HepG2 (cell line): ENCODE measurements at regions not wholly inside any gene's neighbourhood (a gene's known extent, or its start where the extent isn't known, plus 50 kb on each side); places are given as distances from the start of the nearest gene placed in this dataset.

Experiments used
- BCLAF1 ChIP-seq: fragments of 450-650 bp; IDR thresholded peaks from 2 replicates; pipeline ENCODE4 v1.6.1; 2017; ENCODE audit warnings: mild to moderate bottlenecking
- CTCF ChIP-seq: sonication (generic); formaldehyde crosslinking; IDR thresholded peaks from 2 replicates; pipeline ENCODE4 v1.5.0; 2020; ENCODE audit warnings: mild to moderate bottlenecking, missing genetic modification reagents, moderate library complexity
- EP300 ChIP-seq, 3 experiments: sonication (generic) in 1 of 3; formaldehyde crosslinking in 1 of 3; IDR thresholded peaks; 2 replicates each; pipeline versions ENCODE4 v1.5.1 to v1.6.1; 2011 to 2020; ENCODE audit warnings: low read depth in 2 of 3, low read length in 2 of 3, borderline replicate concordance in 1 of 3, improper control_type of control experiment in 1 of 3, mild to moderate bottlenecking in 1 of 3, missing genetic modification reagents in 1 of 3, moderate library complexity in 1 of 3
- PATZ1 ChIP-seq: sonication (generic); formaldehyde crosslinking; IDR thresholded peaks from 2 replicates; pipeline ENCODE4 v1.4.0; 2020; ENCODE audit warnings: missing genetic modification reagents
- PHF21A ChIP-seq: sonication (generic); formaldehyde crosslinking; IDR thresholded peaks from 2 replicates; pipeline ENCODE4 v1.5.0; 2020; ENCODE audit warnings: mild to moderate bottlenecking, missing genetic modification reagents
- POLR2A ChIP-seq, 2 experiments: IDR thresholded peaks; 2 replicates each; pipeline ENCODE4 v1.6.1; 2011; ENCODE audit warnings: low read depth in 2 of 2, low read length in 2 of 2, mild to moderate bottlenecking in 1 of 2, moderate library complexity in 1 of 2; ENCODE audit not compliant: insufficient read depth in 1 of 2
- SMARCE1 ChIP-seq: fragments of 450-650 bp; IDR thresholded peaks from 2 replicates; pipeline ENCODE4 v1.6.1; 2017; ENCODE audit warnings: borderline replicate concordance
- TCF7L2 ChIP-seq: IDR thresholded peaks from 2 replicates; pipeline ENCODE4 v1.6.1; 2011; ENCODE audit warnings: mild to moderate bottlenecking, low read depth, low read length, moderate library complexity
- TP53 ChIP-seq: sonication (generic); formaldehyde crosslinking; conservative IDR thresholded peaks from 2 replicates; pipeline ENCODE4 v1.4.0; 2020; ENCODE audit warnings: missing genetic modification reagents
- ZBTB43 ChIP-seq: sonication (generic); formaldehyde crosslinking; conservative IDR thresholded peaks from 2 replicates; pipeline ENCODE4 v1.4.0; 2020; ENCODE audit warnings: missing genetic modification reagents
- ZBTB49 ChIP-seq: sonication (generic); formaldehyde crosslinking; IDR thresholded peaks from 2 replicates; pipeline ENCODE4 v1.4.0; 2020; ENCODE audit warnings: missing genetic modification reagents, borderline replicate concordance
- ZNF276 ChIP-seq: sonication (generic); formaldehyde crosslinking; IDR thresholded peaks from 2 replicates; pipeline ENCODE4 v1.4.0; 2020; ENCODE audit warnings: mild to moderate bottlenecking, low read depth, missing genetic modification reagents
- ZNF580 ChIP-seq: IDR thresholded peaks from 2 replicates; pipeline ENCODE4 v1.6.1; 2016; ENCODE audit warnings: low read depth, borderline replicate concordance
- ZNF703 ChIP-seq: sonication (generic); formaldehyde crosslinking; IDR thresholded peaks from 2 replicates; pipeline ENCODE4 v1.5.1; 2020; ENCODE audit warnings: missing genetic modification reagents, mild to moderate bottlenecking, moderate library complexity, borderline replicate concordance

GRCh38 chr1:83418558-83418957, 580.4 kb downstream of the TTLL7 start:
- no peak for TF ChIP-seq BCLAF1
- no peak for TF ChIP-seq SMARCE1
- no peak for TF ChIP-seq PHF21A (CRISPR knock-in tag)
- no peak for TF ChIP-seq ZBTB49
- no peak for TF ChIP-seq PATZ1
- TF ChIP-seq EP300 (IDR thresholded peaks at IDR 0.05; ENCODE audit: low read depth in 2 of 2, low read length in 2 of 2) = no peak
- TF ChIP-seq EP300 (CRISPR knock-in tag; IDR thresholded peaks at IDR 0.05; ENCODE audit: borderline replicate concordance) = no peak
- TF ChIP-seq ZBTB43 (CRISPR knock-in tag) = no peak
- TF ChIP-seq ZNF703 (CRISPR knock-in tag) = no peak
- no peak for TF ChIP-seq CTCF (CRISPR knock-in tag)
- no peak for TF ChIP-seq TP53 (CRISPR knock-in tag)
- TF ChIP-seq ZNF580 = no peak
- TF ChIP-seq POLR2A (IDR thresholded peaks at IDR 0.05; ENCODE audit: insufficient read depth in 1 of 2, low read depth in 2 of 2, low read length in 2 of 2) = no peak
- TF ChIP-seq ZNF276 = no peak
- no peak for TF ChIP-seq TCF7L2
